H1 (cell line): ENCODE measurements at regions not wholly inside any gene's neighbourhood (a gene's known extent, or its start where the extent isn't known, plus 50 kb on each side); places are given as distances from the start of the nearest gene placed in this dataset.

Experiments used
- CTCF ChIA-PET: fragments of 300-600 bp; sonication (Branson Sonifier 250); formaldehyde crosslinking; loops from one replicate; lab custom pipeline; 2021; ENCODE audit not compliant: partially characterized antibody; lab: Charles Lee
- POLR2A ChIA-PET: fragments of 300-600 bp; sonication (Branson Sonifier 250); formaldehyde crosslinking; loops from one replicate; lab custom pipeline; 2021; ENCODE audit warnings: inconsistent platforms; ENCODE audit not compliant: partially characterized antibody; lab: Charles Lee
- DNase-seq, 2 experiments: peaks; one replicate each; pipeline versions ENCODE4 v3.0.0 to v3.0.0-alpha.2; 2010 to 2022; ENCODE audit warnings: low spot score in 2 of 2, low read depth in 1 of 2, mixed read lengths in 1 of 2
- FAIRE-seq: peaks from 2 replicates; lab custom pipeline; 2011; peaks lifted over from hg19 to GRCh38; lab: Jason Lieb, UNC
- H2AFZ ChIP-seq: 2 replicates; pipeline ENCODE4 v1.8.1; 2012; ENCODE audit warnings: low read length, inconsistent platforms
- H2AK5ac ChIP-seq: 2 replicates; pipeline ENCODE4 v1.6.1; 2013; ENCODE audit warnings: low read depth, low read length
- H2BK120ac ChIP-seq: replicated peaks from 2 replicates; pipeline ENCODE3; 2013; ENCODE audit warnings: low read depth, low read length, inconsistent platforms
- H2BK12ac ChIP-seq: 2 replicates; pipeline ENCODE4 v1.6.1; 2013; ENCODE audit warnings: low read depth, low read length
- H2BK15ac ChIP-seq: 2 replicates; pipeline ENCODE4 v1.6.1; 2013; ENCODE audit warnings: low read length
- H2BK20ac ChIP-seq: 2 replicates; pipeline ENCODE4 v1.6.1; 2013; ENCODE audit warnings: low read length
- H2BK5ac ChIP-seq: 2 replicates; pipeline ENCODE4 v1.6.1; 2013; ENCODE audit warnings: low read depth, low read length
- H3K14ac ChIP-seq: 2 replicates; pipeline ENCODE4 v1.6.1; 2013; ENCODE audit warnings: inconsistent platforms; ENCODE audit not compliant: insufficient read length
- H3K18ac ChIP-seq: 2 replicates; pipeline ENCODE4 v1.6.1; 2013; ENCODE audit warnings: low read length; ENCODE audit errors: extremely low read depth
- H3K23ac ChIP-seq: 2 replicates; pipeline ENCODE4 v1.6.1; 2013; ENCODE audit warnings: inconsistent platforms; ENCODE audit not compliant: insufficient read length
- H3K23me2 ChIP-seq: 2 replicates; pipeline ENCODE4 v1.6.1; 2013; ENCODE audit warnings: low read depth, low read length
- H3K27ac ChIP-seq: 2 replicates; pipeline ENCODE4 v1.6.1; 2011; ENCODE audit warnings: low read depth, low read length, inconsistent platforms
- H3K27me3 ChIP-seq, 4 experiments: replicated peaks in 1 of 4; 1 replicate in 1 of 4; 2 replicates in 3 of 4; pipeline versions ENCODE4 v1.6.1 to v1.8.1; 2011 to 2013; ENCODE audit warnings: low read length in 3 of 4, mild to moderate bottlenecking in 3 of 4, inconsistent platforms in 2 of 4, mixed read lengths in 2 of 4, moderate library complexity in 1 of 4; ENCODE audit not compliant: control insufficient read depth in 3 of 4, insufficient read depth in 3 of 4; ENCODE audit errors: extremely low read depth in 1 of 4
- H3K36me3 ChIP-seq, 4 experiments: 2 replicates each; pipeline versions ENCODE4 v1.6.1 to v1.8.1; 2011 to 2013; ENCODE audit warnings: mild to moderate bottlenecking in 4 of 4, low read length in 3 of 4, moderate library complexity in 2 of 4, control low read depth in 1 of 4, inconsistent platforms in 1 of 4; ENCODE audit not compliant: insufficient read depth in 4 of 4, control insufficient read depth in 2 of 4
- H3K4ac ChIP-seq: replicated peaks from 2 replicates; pipeline ENCODE3; 2013; ENCODE audit warnings: low read length, low read depth, mixed read lengths, inconsistent platforms; ENCODE audit not compliant: insufficient read length
- H3K4me1 ChIP-seq, 4 experiments: replicated peaks in 1 of 4; 1 replicate in 1 of 4; 2 replicates in 3 of 4; pipeline versions ENCODE4 v1.6.1 to v1.8.1; 2011 to 2013; ENCODE audit warnings: low read length in 3 of 4, inconsistent platforms in 2 of 4, mixed read lengths in 1 of 4; ENCODE audit not compliant: insufficient read depth in 4 of 4, control insufficient read depth in 3 of 4
- H3K4me2 ChIP-seq, 2 experiments: 2 replicates each; pipeline versions ENCODE4 v1.6.1 to v1.8.1; 2011 to 2013; ENCODE audit warnings: low read depth in 2 of 2, low read length in 2 of 2, control low read depth in 1 of 2, inconsistent platforms in 1 of 2, mild to moderate bottlenecking in 1 of 2; ENCODE audit not compliant: insufficient read depth in 1 of 2
- H3K4me3 ChIP-seq, 4 experiments: fragments of 200-600, 300-600 bp in 1 of 4; sonication (generic), shearing (Covaris generic), sonication (Bioruptor Twin) in 1 of 4; 2 replicates each; pipeline versions ENCODE4 v1.5.1 to v1.8.1; 2011 to 2016; ENCODE audit warnings: low read length in 4 of 4, low read depth in 3 of 4, control low read depth in 2 of 4, inconsistent platforms in 2 of 4, mild to moderate bottlenecking in 2 of 4, mixed read lengths in 1 of 4, moderate library complexity in 1 of 4; ENCODE audit not compliant: insufficient read depth in 2 of 4; ENCODE audit errors: extremely low read depth in 1 of 4
- H3K56ac ChIP-seq: replicated peaks from 2 replicates; pipeline ENCODE3; 2013; ENCODE audit warnings: low read depth, mild to moderate bottlenecking, mixed read lengths, low read length, inconsistent platforms; ENCODE audit not compliant: insufficient read length
- H3K79me1 ChIP-seq: 2 replicates; pipeline ENCODE4 v1.6.1; 2013; ENCODE audit warnings: low read depth, low read length, control low read depth
- H3K79me2 ChIP-seq, 2 experiments: 2 replicates each; pipeline versions ENCODE4 v1.6.1 to v1.8.1; 2012 to 2013; ENCODE audit warnings: low read length in 2 of 2, mild to moderate bottlenecking in 2 of 2, inconsistent platforms in 1 of 2; ENCODE audit not compliant: insufficient read depth in 2 of 2, control insufficient read depth in 1 of 2
- H3K9ac ChIP-seq, 4 experiments: replicated peaks in 1 of 4; 1 replicate in 1 of 4; 2 replicates in 3 of 4; pipeline versions ENCODE4 v1.6.1 to v1.8.1; 2011 to 2013; ENCODE audit warnings: low read depth in 3 of 4, low read length in 3 of 4, control low read depth in 2 of 4, mild to moderate bottlenecking in 2 of 4, moderate library complexity in 2 of 4, inconsistent platforms in 1 of 4; ENCODE audit errors: extremely low read depth in 1 of 4
- H3K9me3 ChIP-seq, 2 experiments: 2 replicates each; pipeline versions ENCODE4 v1.6.1 to v1.8.1; 2012 to 2013; ENCODE audit warnings: mild to moderate bottlenecking in 2 of 2, moderate library complexity in 2 of 2, control low read depth in 1 of 2, inconsistent platforms in 1 of 2, low read depth in 1 of 2, low read length in 1 of 2, mixed read lengths in 1 of 2; ENCODE audit not compliant: insufficient read depth in 2 of 2
- H4K20me1 ChIP-seq, 2 experiments: replicated peaks in 1 of 2; 2 replicates each; pipeline versions ENCODE3 to v1.8.1; 2011 to 2013; ENCODE audit warnings: inconsistent platforms in 2 of 2, low read length in 2 of 2, mild to moderate bottlenecking in 1 of 2; ENCODE audit not compliant: insufficient read depth in 2 of 2, control insufficient read depth in 1 of 2
- H4K5ac ChIP-seq: 2 replicates; pipeline ENCODE4 v1.6.1; 2013; ENCODE audit warnings: low read length, low read depth, mixed read lengths, inconsistent platforms; ENCODE audit not compliant: insufficient read length
- H4K8ac ChIP-seq: 2 replicates; pipeline ENCODE4 v1.8.0; 2013; ENCODE audit warnings: mild to moderate bottlenecking, moderate library complexity, low read length, inconsistent platforms; ENCODE audit not compliant: insufficient read depth; ENCODE audit errors: extremely low read depth
- H4K91ac ChIP-seq: replicated peaks from 2 replicates; pipeline ENCODE3; 2013; ENCODE audit warnings: low read length, mixed read lengths, inconsistent platforms; ENCODE audit not compliant: insufficient read length
- CTBP2 ChIP-seq: IDR thresholded peaks from 2 replicates; pipeline ENCODE4 v1.7.0; 2011; ENCODE audit warnings: borderline replicate concordance, mild to moderate bottlenecking, moderate library complexity, mixed read lengths, low read length; ENCODE audit not compliant: insufficient read depth, insufficient read length
- CTCF ChIP-seq, 3 experiments: IDR thresholded peaks; 1 replicate in 2 of 3; 2 replicates in 1 of 3; pipeline versions ENCODE4 v1.5.1 to v1.6.1; 2011; ENCODE audit warnings: low read length in 3 of 3, mild to moderate bottlenecking in 3 of 3, inconsistent platforms in 2 of 3, low read depth in 1 of 3, moderate library complexity in 1 of 3; ENCODE audit not compliant: insufficient read depth in 1 of 3; ENCODE audit errors: control extremely low read depth in 1 of 3
- PHF8 ChIP-seq: fragments of 200-600 bp; sonication (generic); conservative IDR thresholded peaks from 2 replicates; pipeline ENCODE4 v1.7.1; 2012; ENCODE audit warnings: low read depth, mild to moderate bottlenecking, inconsistent platforms, low read length, moderate library complexity
- TAF1 ChIP-seq: IDR thresholded peaks from 2 replicates; pipeline ENCODE4 v1.6.1; 2011; ENCODE audit warnings: mild to moderate bottlenecking, low read depth, low read length
- TBP ChIP-seq: IDR thresholded peaks from 2 replicates; pipeline ENCODE4 v1.6.1; 2011; ENCODE audit warnings: low read depth, low read length, improper control_type of control experiment

- Histone ChIP-seq H3K4ac (no peak overlapping the region), H3K9me3 (no peaks in the 10 kb centered on the region), H3K14ac (no peak overlapping the region), H3K27ac (no peak overlapping the region), H3K4me3 (no peak overlapping the region), H2AK5ac (no peak overlapping the region), H3K23me2 (no peaks in the 10 kb centered on the region), H3K4me2 (no peak overlapping the region), H2AFZ (no peak overlapping the region), H2BK5ac (no peak overlapping the region), H3K9ac (no peak overlapping the region), H4K20me1 (no peaks in the 10 kb centered on the region), H3K79me1 (no peaks in the 10 kb centered on the region), H4K8ac (no peak overlapping the region), H3K79me2 (no peaks in the 10 kb centered on the region), H3K56ac (no peak overlapping the region), H3K27me3 (no peaks in the 10 kb centered on the region), H3K23ac (no peak overlapping the region), H2BK12ac (no peak overlapping the region), H3K4me1 (no peaks in the 10 kb centered on the region), H2BK20ac (no peak overlapping the region), H2BK120ac (no peak overlapping the region), H3K36me3 (no peaks in the 10 kb centered on the region), H2BK15ac (no peak overlapping the region), H4K91ac (no peak overlapping the region), H3K18ac (no peak overlapping the region), H4K5ac (no peak overlapping the region)
- DNase-seq: no peak
- ChIA-PET POLR2A (no interaction called here), CTCF (interaction anchor here (0.7 to 1.7 kb wide), 2 partner anchors 172 to 213 kb away, joined by 3 to 4 read pairs; no protein-coding TSS in a partner anchor)
- FAIRE-seq: no peak
- no peak for TF ChIP-seq PHF8
- no peak for TF ChIP-seq TBP
- no peak for TF ChIP-seq TAF1
- TF ChIP-seq CTBP2: no peak
- TF ChIP-seq CTCF (IDR thresholded peaks at IDR 0.05; ENCODE audit: control extremely low read depth in 1 of 3, insufficient read depth in 1 of 3, low read depth in 1 of 3, low read length in 3 of 3): no peak
Observed at GRCh38 chr1:78340006-78340405, 150.8 kb upstream of the PTGFR start.
